NCI-H146 treated with DMSO at 0.1 percent for 48 hours (cell line): ENCODE measurements at regions not wholly inside any gene's neighbourhood (a gene's known extent, or its start where the extent isn't known, plus 50 kb on each side); places are given as distances from the start of the nearest gene placed in this dataset.
"Not testable (repeated sequence)": the region's sequence is repeated elsewhere in the genome, so short reads cannot be mapped to it uniquely, and the experiment has no call there.

Experiments
- DNase-seq: peaks from one replicate; lab custom pipeline; 2025; ENCODE audit not compliant: unreplicated experiment; lab: John Stamatoyannopoulos, UW

- no peak for DNase-seq
These were observed 937.4 kb upstream of the TMPRSS15 start for GRCh38 chr21:19340954-19341353.

- no peak for DNase-seq
These were observed 940.1 kb upstream of the TMPRSS15 start for GRCh38 chr21:19343711-19344110.

GRCh38 chr21:19350286-19350685 is 946.7 kb upstream of the TMPRSS15 start:
- no peak for DNase-seq

GRCh38 chr21:19353256-19353655 is 949.7 kb upstream of the TMPRSS15 start:
- DNase-seq, result no peak

- DNase-seq, result no peak
These were observed 965.4 kb upstream of the TMPRSS15 start for GRCh38 chr21:19368944-19369343.

GRCh38 chr21:19392390-19392789 is 988.8 kb upstream of the TMPRSS15 start:
- no peak for DNase-seq

- no peak for DNase-seq
These were observed 996.7 kb upstream of the TMPRSS15 start for GRCh38 chr21:19400223-19400770.

- DNase-seq, result no peak
These were observed 999.3 kb upstream of the TMPRSS15 start for GRCh38 chr21:19402870-19403269.

- DNase-seq, result no peak
These were observed 1001.7 kb upstream of the TMPRSS15 start for GRCh38 chr21:19405326-19405725.

- no peak for DNase-seq
These were observed 1017.0 kb upstream of the TMPRSS15 start for GRCh38 chr21:19420565-19420964.

- no peak for DNase-seq
These were observed 1030.0 kb upstream of the TMPRSS15 start for GRCh38 chr21:19433623-19434022.

GRCh38 chr21:19440792-19441655 is 1037.4 kb upstream of the TMPRSS15 start:
- no peak for DNase-seq

GRCh38 chr21:19458295-19458694 is 1054.7 kb upstream of the TMPRSS15 start:
- DNase-seq, result no peak

GRCh38 chr21:19461481-19462205 is 1058.1 kb upstream of the TMPRSS15 start:
- DNase-seq, result no peak

- DNase-seq, result no peak
These were observed 1060.4 kb upstream of the TMPRSS15 start for GRCh38 chr21:19463966-19464365.

GRCh38 chr21:19468991-19469715 is 1065.6 kb upstream of the TMPRSS15 start:
- no peak for DNase-seq

GRCh38 chr21:19475525-19475924 is 1071.9 kb upstream of the TMPRSS15 start:
- DNase-seq, result no peak

- no peak for DNase-seq
These were observed 1086.3 kb upstream of the TMPRSS15 start for GRCh38 chr21:19489930-19490329.

- DNase-seq, result no peak
These were observed 1086.9 kb upstream of the TMPRSS15 start for GRCh38 chr21:19490481-19490880.

- DNase-seq, result not testable (repeated sequence)
These were observed 1090.1 kb upstream of the TMPRSS15 start for GRCh38 chr21:19493437-19494241.
